Activated CD4-positive, alpha-beta T cell treated with anti-CD3 and anti-CD28 coated beads for 48 hours (primary cell): ENCODE measurements at regions not wholly inside any gene's neighbourhood (a gene's known extent, or its start where the extent isn't known, plus 50 kb on each side); places are given as distances from the start of the nearest gene placed in this dataset.
"Not testable (repeated sequence)": the region's sequence is repeated elsewhere in the genome, so short reads cannot be mapped to it uniquely, and the experiment has no call there.

ENCODE experiments used
- DNase-seq: peaks from one replicate; pipeline ENCODE4 v3.0.0-alpha.2; 2020

DNA sequence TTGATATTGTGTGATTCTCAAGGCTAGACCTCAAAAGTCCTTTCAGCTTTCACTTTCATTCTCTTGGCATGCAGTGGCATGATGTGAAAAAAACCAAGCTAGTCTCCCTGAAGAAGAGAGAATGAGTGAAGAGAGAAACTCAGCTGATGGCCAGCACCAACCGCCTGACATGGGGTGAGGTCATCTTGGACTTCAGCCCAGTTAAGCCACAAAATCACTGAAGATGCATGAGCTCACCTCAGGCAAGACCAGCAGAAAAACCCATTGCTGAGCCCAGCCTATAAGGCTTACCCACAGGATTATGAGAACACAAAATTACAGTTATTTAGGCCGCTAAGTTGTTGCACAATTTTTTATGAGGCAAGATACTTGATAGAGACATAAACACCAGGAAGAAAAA lies 496.5 kb downstream of the TOX3 start:
- no peak for DNase-seq

DNA sequence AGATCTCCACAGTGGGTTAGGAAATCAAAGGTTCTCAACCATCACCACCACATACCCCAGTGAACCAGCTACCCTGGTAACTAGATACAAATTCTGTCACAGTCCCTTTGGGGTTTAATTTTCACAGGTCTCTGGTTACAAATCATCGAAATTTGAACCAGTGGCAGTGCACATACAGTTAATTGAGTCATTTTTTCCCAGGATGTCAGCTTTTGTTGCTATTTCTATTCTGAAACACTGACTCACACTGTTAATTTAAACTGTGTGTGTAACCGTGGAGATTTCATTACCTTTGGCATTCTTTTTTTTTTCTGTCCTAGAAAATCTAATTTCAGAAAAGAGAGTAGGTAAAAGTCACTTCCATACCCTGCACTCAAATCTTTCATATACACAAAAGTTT lies 511.5 kb downstream of the TOX3 start:
- no peak for DNase-seq

DNA sequence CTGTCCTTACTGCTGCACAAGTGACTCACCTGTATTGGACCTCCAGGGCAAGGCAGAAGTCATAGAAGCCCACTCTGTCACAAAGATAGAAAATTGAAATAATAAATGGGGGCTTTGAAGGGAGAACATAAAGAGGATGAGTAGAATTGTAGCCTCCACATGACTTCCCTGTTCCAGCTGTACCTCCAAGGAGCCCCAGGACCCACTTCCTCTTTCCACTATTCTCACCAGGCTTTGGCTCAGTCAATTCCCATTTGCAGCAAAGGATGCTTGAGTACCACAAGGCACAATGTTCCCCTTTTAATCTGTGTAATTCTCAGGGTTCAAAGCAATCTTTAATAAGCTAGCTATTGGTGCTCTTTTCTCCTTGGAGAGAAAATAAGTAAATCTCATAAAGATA lies 512.1 kb downstream of the TOX3 start:
- no peak for DNase-seq

DNA sequence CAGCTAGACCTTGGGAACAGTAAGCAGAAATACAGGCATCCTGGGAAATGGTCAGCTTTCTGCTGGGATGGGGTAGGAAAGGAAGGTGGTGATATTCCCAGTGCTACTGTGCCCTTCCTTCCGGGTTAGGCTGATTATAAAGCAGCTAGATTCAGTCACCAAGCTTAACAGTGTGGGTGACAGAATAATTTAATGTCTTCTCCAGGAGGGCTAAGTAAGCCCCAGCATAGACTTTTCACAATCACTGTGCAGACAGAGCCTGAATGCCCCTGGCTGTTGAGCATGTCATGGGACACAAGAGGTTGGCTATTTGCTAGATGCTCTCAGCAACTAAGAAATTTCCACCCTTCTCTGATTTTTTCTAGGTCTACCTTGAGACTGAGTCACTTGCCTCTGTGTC lies 513.0 kb downstream of the TOX3 start:
- DNase-seq = no peak

DNA sequence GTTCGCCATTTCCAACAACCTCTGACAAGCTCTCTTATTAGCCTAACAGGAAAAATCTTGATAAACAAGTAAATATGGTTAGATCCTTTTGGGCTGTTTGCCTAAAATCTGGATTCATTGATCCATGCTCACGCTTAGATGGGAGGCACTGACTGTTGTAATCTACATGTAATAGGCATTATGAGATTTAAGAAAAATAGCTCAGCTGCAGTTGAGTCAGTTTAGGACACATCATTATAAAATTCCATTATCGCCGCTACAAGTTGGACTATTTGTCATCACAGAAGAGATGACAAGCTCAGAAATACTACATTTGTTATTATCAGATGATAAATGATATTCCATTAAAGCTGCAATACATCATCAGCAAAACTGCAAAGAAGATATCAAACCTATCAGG lies 524.0 kb downstream of the TOX3 start:
- no peak for DNase-seq

DNA sequence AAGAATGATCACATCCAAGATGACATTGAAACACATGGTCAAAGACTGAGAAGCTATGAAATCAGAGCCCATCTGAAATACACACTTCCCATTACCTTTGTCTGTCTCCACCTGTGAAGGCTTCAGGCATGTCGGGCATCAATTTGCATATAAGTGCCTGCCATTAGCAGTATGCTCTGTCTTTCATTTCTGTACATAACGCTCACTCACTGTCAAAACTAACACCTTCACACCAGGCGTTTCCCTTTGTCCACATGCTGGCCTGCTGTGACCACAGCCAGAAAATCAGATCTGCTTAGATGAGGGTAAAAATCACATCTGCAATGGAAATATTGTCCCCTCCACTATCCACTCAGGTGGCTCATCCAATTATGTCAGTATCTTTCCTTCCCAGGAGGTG lies 524.8 kb downstream of the TOX3 start:
- no peak for DNase-seq

DNA sequence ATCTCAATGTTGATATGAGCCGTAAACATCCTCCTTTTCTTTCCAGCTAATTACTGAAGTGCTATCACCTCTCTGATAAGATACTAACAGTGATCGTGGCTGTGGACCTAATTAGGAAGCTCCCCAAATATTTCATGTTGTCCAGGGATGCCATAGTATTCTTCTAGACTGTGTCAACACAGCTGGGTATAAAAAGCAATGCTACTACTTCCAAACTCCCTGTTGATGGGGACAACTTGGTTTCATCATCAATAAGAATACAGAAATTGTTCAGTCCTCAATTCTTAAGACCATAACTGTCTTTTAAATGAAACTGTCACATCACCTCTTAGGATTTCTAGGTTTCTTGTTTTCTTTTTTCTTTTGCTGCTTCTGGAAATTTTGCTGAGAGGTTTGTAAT lies 530.6 kb downstream of the TOX3 start:
- DNase-seq = no peak

DNA sequence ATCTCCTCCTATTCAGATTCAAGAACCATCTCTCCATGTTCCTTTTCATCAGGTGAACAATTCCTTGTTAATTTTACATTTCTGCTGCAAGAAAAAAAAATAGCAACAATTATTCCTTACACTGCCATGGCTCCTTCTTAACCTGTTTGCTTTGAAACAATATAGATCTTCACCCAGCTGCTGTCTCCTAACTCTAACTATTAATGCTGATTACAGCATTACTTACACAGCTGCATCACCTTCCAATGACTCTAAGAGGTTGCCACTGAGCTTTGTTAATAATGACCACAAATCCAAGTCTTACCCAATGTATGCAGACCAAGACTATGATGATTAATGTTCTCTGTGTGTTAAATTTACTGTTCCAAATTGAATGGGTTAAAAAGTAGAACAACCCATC lies 541.4 kb downstream of the TOX3 start:
- DNase-seq = no peak

DNA sequence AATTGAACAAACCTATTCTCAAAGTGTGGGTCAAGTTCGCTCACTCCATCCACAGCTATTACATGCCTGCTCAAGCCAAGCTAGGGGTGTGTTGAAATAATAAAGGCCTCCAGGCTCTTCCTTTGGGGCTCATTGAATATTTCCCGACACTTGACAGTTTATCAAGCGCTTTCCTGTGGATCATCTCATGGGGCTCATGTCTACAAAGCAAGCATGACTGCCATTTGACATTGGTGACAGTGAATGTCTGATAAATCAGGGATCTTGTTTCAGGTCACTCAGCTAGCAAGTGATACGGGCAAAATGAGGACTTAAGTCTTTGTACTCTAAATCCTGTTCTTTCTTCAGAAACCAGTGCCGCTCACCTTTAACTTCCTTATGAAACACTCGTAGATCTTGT lies 542.6 kb downstream of the TOX3 start:
- DNase-seq = no peak

DNA sequence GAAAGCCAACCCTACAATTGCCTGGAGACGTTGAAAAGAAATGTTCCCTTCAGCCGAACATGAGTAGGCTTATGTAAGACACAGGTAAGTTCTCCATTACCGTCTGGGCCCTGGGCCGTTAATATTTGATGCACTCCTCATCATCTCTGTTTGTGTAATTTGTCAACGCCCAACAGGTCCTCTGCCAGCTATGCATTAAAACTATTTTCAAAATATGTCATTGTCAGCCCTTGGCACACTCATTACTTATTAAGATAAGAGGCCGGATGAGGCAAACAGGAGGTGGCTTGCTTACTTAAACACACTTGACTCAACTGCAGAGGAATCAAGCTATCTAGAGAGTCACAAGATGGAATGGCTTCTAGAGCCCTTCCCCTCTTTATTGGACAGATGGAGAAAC lies 544.9 kb downstream of the TOX3 start:
- no peak for DNase-seq

DNA sequence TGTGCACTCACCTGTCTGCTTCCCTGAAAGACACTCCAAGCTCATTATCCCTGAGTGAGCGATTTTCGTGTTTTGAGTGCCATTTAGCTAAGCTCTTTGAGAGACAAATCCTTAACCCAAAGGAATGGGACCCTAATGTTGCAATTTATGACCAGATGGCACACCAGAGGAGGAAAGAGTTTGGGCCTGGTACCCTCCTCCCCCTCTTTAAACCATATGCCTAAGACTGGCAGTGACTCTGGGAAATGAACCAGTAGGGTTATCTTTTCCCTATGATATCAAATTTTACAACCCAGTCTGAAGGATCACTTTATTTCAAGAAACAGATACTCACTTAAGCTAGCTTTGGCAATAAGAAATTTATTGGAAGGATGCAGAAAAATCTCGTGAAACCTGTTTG lies 550.4 kb downstream of the TOX3 start:
- no peak for DNase-seq

DNA sequence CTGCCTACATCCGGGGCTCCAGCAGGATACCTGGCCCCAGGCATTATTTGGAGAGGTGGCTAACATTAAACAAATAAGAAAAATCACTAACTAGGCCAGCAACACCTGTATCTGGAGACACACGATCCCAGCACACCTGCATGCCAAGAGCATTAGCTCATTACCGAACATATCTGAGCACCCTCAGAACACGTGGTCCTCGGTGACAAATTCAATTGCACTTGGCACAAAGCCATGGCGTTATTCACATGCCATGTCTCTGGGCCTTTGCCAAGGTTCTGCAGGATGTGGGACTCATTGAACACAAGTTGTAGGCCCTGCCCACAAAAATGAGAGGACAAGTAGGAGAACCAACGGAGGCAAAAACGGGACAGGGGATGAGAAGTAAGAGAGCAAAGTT lies 552.3 kb downstream of the TOX3 start:
- no peak for DNase-seq

DNA sequence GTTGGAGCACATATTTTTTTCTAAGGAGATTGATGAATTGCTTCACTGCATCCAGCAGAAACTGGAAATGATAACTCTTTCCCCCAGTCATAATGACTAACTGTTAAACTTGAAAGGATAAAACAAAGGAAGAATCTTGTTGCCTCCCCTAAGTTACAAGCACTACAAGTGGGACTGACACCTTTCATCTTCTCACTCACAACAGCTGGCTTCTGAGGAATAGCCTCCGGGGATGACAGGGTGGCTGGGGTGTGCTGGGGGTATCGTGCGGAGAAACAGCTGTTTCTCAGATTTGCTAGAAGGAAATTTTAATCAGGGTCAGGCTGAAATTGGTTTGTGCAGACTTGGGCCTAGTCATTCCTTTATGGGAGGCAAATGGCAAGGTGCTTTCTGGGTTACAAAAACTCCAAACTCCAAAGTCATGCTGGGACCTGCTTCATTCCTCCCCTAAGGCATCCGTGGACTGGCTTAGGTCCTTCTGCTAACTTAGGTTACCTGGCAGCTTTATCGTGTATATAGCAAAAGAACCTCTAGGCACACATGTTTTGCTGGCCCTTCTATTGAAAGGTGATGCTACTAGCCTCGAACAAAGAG lies 557.2 kb downstream of the TOX3 start:
- no peak for DNase-seq

DNA sequence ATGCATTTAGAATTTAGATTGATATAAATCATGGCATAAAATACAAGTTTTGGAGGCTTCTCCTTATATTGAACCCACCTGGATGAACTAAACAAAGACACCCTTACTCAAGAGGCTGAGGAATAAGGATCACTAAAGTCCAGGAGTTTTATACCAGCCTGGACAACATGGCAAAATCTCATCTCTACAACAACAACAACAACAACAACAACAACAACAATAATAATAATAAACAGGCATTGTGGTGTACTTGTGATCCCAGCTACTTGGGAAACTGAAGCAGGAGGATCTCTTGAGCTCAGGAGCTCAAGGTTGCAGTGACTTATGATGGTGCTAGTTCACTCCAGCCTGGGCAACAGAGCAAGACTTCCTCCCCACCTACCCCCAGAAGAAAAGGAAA lies 558.0 kb downstream of the TOX3 start:
- DNase-seq = no peak

DNA sequence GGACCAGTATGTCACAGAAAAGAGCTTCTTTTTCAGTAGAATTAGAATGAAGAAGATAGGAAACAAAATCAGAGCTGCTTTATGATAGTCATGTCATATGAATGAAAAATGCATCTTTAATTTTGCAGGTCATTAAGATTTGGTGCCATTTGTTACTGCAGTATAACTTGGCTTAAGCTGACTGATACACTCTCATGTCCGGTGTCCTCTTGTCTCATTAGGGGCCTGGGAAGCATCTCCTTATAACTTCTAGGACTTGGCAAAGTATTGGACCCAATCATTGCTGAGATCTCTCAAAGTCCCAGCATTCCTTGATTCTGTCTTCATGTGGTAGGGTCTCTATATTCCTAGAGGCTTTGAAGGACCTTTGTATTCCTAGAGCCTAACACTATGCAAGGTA lies 559.4 kb downstream of the TOX3 start:
- DNase-seq = no peak

DNA sequence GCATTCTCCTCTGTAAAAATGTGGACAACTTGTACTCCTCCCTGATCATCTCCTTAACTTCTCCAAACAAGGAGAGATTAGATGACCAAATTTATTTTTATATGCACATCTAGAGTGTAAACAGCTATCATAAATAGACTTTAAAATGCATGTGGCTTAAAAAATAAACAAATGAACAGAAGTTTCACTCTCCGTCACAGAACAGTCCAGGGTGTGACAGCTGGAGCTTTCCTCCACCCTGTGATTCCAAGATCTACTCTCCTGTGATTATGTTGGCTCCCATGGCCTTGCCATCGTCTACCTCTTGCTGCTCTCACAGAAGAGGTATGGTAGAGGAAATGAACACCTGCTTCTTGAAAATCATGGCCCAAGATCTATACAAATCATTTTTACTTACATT lies 560.2 kb downstream of the TOX3 start:
- no peak for DNase-seq

DNA sequence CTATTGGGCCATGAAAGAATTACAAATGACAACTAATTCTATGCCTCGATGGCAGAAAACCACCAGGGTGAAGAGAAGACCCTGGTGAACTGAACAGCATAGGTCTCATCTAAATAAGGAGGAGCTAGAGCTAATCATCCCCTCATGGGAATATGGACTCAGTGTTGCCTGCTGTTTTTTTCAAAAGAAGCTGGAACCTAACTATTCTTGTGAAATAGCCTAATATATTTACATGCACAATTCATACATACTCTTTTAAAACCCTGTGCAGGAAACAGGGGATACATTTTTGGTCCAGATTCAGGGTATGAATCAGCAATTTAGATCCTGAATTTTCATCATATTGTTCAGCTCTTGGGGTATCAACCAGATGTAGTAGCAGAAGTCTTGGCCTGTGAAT lies 560.6 kb downstream of the TOX3 start:
- no peak for DNase-seq

DNA sequence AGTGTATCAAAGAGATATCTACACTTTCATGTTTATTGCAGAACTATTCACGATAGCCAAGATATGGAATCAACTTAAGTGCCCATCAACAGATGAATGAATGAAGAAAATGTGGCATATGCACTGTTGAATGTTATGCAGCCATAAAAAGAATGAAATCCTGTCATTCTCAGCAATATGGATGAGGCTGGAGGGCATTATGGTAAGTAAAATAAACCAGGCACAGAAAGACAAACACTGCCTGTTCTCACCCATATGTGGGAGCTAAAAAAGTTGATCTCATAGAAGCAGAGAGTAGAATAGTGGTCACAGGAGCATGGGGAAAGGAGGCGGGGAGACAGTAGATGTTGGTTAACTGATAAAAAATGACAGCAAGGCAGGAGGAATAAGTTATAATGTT lies 561.8 kb downstream of the TOX3 start:
- DNase-seq = no peak

DNA sequence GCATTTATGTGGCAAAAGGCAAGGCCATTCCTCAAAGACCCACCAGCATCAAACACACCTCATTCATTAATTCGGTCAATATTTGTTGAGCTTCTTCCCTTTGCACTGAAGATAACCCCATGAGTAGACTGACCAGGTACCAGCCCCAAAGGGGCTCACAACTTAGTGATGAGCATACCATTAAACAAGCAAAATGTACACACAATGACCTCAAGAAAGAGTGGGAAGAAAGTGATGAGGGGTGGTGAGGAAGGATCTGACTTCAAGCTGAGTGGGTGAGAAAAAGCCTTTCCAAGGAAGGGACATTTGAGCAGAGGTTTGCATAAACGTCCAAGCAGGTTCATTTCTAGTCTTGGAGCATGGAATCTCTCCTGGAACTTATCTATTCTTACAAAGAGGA lies 562.5 kb downstream of the TOX3 start:
- no peak for DNase-seq

DNA sequence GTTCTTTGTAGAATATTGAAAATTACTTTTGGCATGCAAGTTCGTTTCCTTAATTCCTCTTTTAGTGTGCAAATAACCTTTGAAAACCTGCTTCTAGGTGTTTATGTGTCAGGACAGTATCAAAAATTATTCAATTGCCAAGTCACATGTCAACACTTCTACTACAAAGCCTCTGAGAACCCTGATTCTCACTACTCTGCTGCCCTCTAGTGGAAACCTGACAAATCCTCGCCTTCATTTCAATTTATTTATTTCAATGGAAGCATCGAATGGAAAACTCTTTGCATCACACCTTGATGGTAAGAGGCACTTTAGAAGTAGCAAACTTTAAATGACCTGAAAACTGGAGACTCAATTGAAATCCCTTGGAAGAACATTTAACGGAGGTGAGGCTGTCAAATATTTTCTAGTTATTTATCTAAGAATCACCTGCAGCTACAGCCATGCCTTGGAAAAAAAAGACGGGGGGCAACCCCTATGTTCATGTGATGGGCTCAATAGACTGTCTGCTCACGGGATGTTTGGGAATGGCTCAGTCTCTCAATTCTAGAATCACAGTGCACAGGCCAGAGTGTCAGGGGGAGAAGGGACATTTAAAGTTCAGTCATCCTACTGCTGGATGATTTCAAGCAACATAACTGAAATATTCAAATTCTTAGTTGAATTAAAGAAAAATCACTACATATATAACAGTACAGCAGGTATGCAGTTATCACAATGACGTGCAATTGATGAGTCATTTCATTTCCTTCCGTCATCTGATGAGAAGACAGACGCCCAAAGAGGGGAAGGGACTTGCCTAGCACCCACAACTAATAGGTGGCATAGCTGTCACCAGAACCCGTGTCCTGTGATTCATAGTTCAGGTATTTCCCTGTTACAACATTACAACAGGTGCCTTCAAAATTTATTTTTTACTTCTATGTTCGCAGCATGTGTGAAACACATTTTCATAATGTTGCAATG lies 563.9 kb downstream of the TOX3 start:
- DNase-seq = peak; percentile 29

DNA sequence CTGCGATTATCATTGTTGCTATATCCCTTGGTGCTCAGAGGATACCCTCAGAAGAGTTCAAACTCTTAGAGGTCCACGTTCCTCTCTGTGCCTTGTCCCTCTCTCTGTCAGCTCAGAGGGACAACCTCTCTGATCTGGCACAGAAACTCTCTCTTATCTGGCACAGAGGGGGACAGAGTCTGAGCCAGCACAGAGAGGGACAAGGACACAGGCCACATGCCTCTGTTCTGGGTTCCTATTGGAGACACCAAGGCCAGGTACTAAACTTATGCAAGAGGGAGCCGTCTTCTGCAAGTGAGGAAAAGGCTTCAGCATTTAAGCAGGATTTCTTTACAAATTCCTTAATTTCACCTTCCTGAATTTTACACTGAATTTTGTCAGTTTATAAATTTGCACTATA lies 565.2 kb downstream of the TOX3 start:
- no peak for DNase-seq

DNA sequence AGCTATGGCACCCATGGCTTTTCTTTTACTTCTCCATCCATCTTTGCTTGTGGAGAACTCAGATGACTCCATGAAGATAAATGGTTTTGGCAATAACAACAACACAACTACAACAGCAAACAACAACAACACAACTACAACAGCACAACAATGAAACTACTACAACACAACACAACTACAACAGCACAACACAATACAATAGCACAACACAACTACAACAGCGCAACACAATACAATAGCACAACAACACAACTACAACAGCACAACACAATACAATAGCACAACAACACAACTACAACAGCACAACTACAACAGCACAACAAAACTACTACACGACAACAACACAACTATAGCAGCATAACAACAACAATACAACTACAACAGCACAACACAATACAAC lies 569.4 kb downstream of the TOX3 start:
- DNase-seq = not testable (repeated sequence)

DNA sequence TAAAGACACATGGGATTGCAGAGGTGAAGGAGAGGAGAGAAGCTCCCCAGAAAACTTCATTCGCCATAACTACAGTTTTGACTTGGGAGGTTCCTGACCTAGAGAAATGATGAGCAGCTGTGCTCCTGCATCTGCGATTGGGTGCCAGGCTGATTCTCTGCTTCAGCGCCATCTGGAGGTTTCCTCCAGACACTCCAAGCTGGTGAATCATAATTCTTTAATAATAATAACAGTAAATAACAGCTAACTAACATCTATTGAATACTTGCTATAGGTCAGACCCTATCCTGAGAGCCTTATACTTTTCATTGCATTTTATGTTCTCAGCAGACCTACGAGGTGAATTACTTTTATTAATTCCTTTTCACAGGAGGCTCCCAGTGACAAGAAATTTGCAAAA lies 575.8 kb downstream of the TOX3 start:
- no peak for DNase-seq

DNA sequence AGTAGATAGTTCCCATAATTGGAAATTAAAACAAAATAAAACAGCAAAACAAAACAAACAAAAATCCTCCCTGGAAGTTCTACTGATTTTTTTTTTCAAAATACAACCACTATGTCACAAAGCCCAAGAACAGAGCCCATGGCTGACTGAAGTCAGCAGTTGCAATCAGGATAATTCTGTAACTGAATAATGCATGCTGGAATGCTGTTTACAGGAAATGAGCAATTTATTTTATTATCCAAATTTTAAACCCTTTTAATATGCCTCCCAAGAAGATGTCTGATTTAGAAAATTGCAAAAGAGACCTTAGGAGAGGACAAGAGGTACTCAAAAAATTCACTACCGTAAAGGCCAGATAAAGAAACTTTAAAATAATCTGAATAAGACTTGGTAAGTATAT lies 578.2 kb downstream of the TOX3 start:
- no peak for DNase-seq

DNA sequence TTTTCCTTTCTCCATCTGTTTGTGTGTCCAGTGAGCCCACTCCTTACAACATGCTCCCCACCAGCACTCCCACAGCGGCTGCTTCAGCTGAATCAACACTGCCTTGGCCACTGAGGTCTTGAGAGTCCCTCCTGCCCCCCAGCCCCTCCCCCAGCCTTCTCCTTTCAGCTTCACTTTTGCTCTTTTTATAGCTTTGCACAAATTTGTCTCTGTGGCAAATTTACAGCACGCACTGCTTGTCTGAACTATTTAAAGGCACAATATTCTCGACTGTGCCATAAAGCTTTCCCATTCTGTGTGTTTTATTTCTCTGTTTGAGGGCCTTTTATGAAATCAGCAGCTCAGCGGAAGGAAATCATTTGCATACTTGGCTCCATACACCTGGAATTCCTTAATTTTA lies 579.3 kb downstream of the TOX3 start:
- no peak for DNase-seq
